ENCODE measurements at regions not wholly inside any gene's neighbourhood (a gene's known extent, or its start where the extent isn't known, plus 50 kb on each side); places are given as distances from the start of the nearest gene placed in this dataset.

- peak; percentile 73 for DNase-seq
Observed at GRCh38 chr17:83144421-83145357, 65.3 kb downstream of the METRNL start.

DNA sequence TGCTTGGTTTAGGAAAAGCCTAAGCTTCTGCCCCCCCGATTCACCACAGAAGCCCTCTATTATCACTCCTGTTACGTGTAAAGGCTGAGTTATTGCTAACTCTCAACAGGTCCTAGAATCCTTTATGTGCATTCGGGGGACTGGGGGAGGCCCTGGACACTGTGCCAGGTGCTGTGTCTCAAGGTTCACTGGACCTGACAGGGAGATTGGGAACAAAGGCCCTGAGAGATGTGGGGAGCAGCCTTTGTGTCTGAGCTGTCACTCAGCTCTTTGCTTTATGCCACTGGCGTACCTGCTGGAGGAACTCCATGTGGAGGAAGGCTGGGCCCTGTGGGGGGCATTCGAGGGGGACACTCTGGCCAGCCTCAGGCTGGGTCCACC lies 65.9 kb downstream of the METRNL start:
- DNase-seq, result no peak

DNA sequence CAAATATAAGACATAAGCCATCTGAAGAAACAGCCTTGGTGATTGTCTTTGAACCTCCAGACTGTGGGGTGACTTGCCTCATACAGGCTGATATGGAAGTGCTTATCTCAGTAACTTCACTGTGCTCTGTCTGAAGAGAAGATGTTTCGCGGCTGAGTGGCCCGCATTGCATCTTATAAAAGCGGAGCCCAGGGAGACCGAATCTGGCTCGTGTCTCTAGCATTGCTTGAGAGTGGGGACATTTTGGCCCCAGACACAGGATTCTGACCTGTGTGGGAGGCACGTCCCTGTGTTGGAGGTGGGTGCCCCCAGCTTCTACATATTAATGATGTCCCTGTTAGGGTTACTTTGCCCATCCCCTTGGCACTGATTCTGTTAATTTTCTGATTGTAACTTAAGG lies 66.4 kb downstream of the METRNL start:
- no peak for DNase-seq

DNA sequence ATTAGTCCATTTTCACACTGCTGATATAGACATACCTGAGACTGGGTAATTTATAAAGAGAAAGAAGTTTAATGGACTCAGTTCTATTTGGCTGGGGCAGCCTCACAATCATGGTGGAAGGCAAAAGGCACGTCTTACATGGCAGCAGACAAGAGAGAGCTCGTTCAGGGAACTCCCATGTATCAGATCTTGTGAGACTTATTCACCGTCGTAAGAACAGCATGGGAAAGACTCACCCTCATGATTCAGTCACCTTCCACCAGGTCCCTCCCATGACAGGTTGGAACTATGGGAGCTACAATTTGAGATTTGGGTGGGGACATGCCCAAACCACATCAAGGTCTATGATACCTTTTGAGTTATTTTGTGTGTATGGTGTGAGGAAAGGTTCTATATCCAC lies 66.9 kb downstream of the METRNL start:
- DNase-seq, result no peak

DNA sequence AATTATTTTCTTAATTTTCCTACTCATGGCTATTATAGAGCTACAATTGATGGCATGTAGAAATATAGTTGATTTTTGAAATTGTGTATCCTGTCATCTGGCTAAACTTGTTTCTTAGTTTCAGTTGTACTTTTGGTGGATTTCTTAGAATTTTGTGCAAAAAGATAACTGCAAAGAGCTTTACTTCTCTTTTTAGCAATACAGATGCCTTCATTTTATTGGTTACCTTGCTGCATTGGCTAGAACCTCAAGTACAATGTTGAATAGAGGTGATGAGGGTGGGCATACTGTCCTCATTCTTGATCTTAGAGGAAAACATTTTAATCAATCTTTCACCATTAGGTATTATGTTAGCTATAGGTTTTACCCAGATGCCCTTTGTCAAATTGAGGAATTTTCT lies 67.9 kb downstream of the METRNL start:
- no peak for DNase-seq

- no peak for DNase-seq
Observed at GRCh38 chr17:83148317-83149028, 69.1 kb downstream of the METRNL start.

- DNase-seq, result no peak
Observed at GRCh38 chr17:83149029-83149725, 69.8 kb downstream of the METRNL start.

GRCh38 chr17:83149761-83150251 lies 70.4 kb downstream of the METRNL start:
- no peak for DNase-seq

DNA sequence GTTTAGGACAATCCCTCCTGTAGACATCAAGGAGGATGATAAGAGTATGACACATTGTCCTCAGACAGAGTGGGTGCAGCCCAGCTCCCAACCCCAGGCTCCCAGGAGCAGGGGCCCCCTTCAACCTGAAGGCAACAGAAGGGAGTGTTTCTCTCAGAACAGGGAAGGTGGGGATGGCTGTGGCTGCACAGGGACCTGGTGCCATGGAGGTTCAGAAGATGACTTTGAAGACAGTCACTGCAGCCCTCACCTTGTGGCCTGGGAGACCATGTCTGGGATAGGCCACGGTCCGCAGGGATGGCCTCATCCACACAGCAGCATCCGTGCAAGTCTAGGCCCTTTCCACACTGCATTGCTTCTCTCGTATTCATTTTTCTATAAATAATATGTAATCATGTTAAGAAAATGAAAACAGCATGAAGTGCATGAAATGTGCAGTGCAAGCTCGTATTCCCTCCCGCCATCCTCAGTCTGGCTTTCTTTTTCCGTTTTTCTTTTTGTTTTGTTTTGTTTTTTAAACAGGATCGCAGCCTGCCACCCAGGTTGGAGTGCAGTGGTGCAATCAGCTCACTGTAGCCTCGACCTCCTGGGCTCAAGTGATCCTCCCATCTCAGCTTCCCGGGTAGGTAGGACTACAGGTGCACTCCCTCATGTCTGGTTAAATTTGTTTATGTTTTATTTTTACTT lies 71.1 kb downstream of the METRNL start:
- DNase-seq, result no peak

- DNase-seq, result no peak
Observed at GRCh38 chr17:83151056-83151441, 71.6 kb downstream of the METRNL start.

DNA sequence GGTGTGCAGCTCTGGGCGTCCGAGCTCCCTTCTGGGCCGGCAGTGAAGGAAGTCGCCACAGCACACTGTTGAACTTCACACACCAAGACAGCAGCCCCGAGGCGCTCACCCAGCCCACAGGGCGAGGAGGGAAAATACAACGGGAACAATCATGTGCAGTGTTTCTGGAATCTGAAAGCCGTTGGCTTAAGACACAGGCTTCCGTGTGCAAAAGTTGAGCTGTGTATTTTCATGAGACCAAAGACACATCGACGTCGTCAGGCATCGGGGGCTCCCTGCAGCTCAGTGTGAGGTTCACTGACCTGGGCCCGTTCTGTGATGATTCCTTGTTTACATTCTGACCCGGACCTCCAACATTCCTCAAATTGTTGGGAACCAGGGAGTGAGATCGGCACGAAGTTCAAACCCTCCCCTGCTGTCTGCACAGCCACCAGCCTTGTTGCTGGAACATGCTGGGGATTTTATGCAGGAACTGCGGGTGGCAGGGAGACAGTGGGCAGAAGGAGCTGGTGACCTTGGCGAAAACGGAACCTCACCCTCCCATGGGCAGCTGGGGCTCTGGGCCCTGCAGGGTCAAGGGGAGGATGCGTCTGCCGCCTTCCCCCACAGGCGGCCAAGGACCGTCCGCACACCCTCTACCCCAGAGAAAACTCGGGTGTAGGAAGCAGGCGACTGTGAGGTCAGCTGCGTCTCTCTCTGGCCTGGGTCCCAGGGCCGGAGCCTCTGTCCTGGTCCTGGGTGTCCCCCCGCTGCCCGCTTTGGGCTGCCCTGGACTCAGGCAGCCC lies 72.2 kb downstream of the METRNL start:
- no peak for DNase-seq

DNA sequence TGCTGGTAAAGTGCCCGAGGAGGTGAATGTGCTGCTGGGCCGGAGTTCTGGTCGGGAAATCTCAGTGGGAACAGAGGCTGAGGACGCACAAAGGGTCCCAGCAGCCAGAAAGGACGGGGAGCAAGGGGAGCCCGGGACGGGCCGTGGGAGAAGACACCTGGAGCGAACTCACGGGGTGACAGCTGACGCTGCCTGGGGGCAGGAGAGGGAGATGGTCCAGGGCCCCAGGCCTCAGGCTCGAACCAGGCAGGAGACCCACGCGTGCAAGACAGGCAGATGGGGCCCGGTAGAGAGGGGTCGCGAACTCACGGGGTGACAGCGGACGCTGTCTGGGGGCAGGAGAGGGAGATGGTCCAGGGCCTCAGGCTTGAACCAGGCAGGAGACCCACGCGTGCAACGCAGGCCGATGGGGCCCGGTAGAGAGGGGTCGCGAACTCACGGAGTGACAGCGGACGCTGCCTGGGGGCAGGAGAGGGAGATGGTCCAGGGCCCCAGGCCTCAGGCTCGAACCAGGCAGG lies 72.9 kb downstream of the METRNL start:
- DNase-seq, result no peak

GRCh38 chr17:83152745-83153611 lies 73.6 kb downstream of the METRNL start:
- DNase-seq, result no peak

DNA sequence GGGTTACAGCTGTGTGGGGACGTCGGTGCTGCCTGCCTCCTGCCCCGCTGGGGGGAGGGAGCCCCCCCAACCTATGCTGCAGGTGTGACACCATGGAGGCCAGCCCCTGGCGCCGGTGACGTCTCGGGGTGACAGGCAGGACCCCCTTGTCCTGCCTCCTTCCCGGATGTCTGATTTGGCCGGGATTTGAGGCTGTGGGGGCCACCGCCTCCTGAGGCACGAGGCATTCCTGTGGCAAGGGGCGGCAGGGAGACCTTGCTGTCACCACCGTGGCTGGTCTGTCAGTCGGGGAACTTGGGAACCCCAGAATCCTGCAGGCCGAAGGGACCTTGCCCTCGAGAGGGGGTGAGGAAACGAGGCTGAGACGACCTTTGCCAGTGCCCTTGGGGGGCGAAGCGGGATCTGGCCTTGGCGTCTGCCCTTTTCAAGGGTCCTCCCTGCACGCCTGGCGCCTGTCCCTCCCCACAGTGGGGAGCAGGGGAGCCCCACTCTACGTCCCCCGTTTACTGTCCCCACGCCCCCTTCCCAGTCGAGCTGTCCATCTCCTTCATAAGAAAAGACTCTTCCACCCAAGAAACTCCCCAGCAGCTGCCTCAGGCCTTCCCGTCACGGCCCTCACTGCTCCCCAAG lies 74.4 kb downstream of the METRNL start:
- no peak for DNase-seq

- DNase-seq, result no peak
Observed at GRCh38 chr17:83154311-83155127, 75.1 kb downstream of the METRNL start.

DNA sequence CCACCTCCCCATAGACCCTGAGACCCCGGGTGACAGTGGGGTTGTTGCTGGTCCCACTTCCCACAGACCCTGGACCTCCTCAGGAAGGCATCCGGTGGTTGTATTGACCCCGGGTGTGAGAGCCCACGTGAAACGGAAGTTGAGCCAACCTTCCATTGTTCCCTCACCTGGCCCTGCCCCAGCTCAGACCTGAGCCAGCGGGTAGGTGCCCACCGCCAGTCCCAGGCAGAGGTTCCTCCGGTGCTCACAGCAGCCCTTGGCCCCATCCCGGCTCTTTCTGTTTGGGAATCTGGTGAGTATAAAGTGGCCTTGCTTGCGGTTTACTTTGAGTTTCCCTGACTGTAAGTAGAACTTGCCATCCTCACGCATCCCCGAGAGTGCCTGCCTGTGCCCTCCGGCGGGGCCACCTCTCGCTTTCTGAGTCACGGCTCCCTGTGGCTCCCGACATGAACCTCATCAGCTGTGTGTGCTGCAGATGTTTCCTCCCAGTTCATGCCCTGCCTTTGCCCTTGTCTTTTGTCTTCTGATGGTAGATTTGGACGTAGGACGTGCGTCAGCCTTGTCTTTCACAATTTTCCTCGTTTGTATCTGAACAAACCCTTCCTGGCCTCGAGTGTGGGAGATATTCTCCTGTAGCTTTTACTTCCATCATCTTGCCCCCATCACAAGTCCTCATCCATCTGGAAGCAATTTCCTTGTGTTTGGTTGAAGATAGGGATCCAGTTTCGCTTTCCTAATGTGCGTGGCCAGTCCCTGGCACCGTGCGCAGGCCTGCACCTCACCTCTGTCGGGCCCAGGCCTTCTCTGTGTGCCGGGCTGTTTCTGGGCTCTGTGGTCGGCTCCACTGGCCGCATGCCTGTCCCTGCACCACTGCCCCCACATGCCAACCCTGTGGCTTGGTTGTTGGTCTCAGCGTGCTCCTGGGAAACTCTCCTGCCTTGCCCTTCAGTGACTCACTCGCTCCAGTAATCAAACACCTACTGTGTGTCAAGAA lies 76.0 kb downstream of the METRNL start:
- DNase-seq, result no peak

DNA sequence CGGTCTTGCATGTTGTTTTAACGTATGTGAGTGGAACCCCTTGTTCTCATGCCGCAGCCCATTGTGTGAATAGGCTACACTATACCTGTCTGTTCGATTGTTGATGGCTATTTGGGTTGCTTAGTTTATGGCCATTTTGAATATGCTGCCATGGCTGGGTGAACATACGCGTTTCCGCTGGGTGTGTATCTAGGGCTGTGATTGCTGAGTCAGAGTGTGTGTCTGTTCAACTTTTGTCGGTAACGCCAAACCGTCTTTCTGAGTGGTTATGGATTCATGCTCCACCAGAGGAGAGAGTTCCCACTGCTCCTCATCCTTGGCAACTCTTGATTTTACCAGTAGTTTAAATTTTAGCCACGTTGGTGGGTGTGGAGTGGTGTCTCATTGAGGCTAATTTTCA lies 77.0 kb downstream of the METRNL start:
- DNase-seq, result no peak
